Urothelium cell line (cell line): ENCODE measurements at regions not wholly inside any gene's neighbourhood (a gene's known extent, or its start where the extent isn't known, plus 50 kb on each side); places are given as distances from the start of the nearest gene placed in this dataset.

Experiments used
- DNase-seq: peaks from one replicate; pipeline ENCODE4 v3.0.0; 2011; ENCODE audit warnings: low spot score, mixed read lengths
- FAIRE-seq: peaks from 2 replicates; lab custom pipeline; 2011; peaks lifted over from hg19 to GRCh38; lab: Jason Lieb, UNC

GRCh38 chr2:76330865-76331264, 620.1 kb upstream of the GCFC2 start:
- FAIRE-seq (no peak), DNase-seq (no peak)

GRCh38 chr2:76326636-76327035, 615.9 kb upstream of the GCFC2 start:
- DNase-seq = no peak
- FAIRE-seq = no peak

GRCh38 chr2:76323381-76323780, 612.7 kb upstream of the GCFC2 start:
- DNase-seq (no peak), FAIRE-seq (no peak)

- DNase-seq (no peak), FAIRE-seq (no peak)
Observed at GRCh38 chr2:76320716-76321115, 610.0 kb upstream of the GCFC2 start.

DNA sequence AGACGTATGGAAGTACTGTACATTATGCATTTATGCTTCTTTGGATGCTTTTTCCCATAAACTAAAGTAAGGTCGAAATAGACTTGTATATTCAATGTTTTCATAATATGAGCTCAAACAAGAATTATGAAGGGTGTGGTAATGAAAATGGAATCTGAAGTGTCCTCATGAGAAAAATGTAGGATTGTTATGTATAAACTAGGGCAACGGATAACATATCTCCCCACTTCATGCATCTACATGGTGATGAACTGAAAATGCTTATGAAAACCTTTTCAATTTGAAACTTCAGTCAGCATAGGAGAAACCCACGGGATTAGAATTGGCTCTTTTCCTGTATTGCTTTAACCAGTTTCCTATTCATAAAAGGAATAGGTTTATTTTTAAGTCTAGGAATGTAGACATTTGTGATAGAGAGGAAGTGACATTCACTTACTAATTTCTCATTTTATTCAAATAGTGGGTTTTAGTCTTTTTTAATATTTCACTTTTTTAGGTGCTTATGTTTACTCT, 608.2 kb upstream of the GCFC2 start:
- FAIRE-seq = no peak
- DNase-seq = no peak

DNA sequence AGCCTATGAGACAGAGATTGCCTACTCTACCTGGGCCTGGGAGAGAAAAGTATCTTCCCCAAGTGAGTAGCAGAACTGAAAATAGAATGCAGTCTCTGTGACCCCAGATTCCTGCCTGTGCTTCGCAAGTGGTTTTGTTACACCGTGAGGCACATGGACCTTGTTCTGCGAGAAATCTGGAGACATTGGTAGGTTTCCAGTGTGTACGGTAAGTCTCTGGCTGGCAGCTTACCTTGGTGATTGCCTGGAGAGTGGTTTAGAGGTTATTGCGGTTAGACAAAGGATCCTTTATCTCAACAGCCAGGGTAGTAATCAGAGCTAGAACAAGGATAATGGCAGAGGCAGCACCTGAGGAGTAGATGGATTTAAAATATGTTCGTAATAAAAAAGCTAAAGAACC, 606.0 kb upstream of the GCFC2 start:
- DNase-seq (no peak), FAIRE-seq (no peak)

DNA sequence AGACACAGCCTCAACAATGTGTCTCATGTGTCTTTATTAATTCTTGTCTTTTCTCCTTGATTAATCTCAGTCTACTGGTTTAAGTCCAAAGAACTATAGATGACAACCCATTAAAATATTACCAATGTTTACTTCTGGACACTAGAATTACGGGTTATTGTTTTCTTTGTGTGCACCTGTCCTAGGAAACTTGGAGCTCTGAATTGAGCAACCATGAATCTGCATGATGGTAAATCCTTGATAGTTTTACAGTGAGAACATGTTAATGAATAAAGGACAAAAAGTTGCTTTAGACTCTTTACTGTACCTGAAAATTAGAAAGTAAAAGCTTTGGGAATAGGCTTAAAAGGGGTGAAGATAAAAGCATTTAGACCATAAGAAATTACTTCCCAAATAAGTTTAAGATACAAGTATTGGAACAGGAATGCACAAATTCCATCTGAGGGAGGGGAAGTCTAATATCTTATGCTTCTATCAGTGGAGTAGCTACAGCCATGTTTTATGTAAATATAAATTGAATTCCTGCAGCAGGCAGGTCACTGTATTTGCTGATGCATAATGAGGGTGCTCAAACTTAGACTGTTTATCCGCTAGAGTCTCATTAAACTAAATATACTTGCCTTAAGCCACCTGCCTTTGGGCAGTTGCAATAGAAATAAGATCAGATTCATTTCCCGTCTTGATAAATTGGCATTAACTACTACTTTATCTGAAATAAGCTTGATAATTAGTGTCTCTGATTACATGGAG, 603.7 kb upstream of the GCFC2 start:
- DNase-seq (no peak), FAIRE-seq (no peak)

GRCh38 chr2:76312236-76312635, 601.5 kb upstream of the GCFC2 start:
- DNase-seq (no peak), FAIRE-seq (no peak)

GRCh38 chr2:76311728-76312127, 601.0 kb upstream of the GCFC2 start:
- FAIRE-seq (no peak), DNase-seq (no peak)

DNA sequence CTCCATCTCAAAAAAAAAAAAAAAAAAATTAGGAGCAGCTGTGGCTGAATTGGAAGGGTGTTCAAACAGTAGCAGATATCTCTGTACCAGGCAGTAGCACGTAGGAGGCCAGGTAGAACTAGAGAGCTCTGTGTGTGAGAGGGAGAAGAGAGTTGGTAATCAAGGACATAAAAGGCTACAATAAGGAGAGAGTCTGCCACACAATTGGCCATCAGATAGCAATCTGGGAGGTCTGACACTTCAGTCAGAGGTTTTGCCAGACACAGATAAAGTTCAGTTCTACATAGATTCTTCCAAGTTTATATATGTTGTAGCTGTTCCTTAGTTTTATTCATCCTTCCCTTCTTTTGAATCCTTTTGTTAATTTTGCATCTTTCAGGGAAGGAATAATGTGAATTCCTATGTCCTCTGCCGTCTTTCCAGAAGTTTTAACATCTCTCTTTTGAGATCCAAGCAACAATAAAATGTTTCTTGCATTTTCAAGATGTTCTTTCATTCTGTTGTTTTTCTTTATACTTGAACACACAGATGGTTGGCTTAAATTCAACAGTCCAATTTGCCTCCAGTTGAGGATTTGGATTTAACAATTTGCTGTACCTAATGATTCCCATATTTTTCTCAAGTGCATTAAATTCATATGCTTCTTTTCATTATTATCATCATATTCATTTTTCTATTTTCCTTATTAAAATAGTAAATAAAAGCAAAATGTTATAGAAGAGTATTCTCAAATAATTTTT, 600.3 kb upstream of the GCFC2 start:
- FAIRE-seq (no peak), DNase-seq (no peak)

DNA sequence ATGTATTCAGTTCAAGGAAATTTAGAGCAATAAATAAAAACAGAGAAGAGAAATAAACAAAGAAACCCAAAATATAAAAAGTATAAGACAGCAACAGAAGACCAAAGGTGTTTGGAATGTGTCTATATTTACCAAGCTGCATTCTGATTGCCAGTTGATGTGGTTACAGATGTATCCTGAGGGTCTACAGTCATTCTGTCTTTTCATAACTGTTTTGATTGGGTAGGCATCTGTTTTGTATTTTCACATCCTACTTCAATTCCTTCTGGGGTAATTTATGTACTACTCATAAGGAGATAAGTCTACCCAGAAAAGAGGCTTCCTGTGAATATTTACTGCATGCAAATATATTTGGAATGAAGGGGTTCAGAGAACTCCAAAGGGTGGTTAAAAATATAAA, 596.8 kb upstream of the GCFC2 start:
- no peak for FAIRE-seq
- DNase-seq = no peak

GRCh38 chr2:76298041-76298440, 587.3 kb upstream of the GCFC2 start:
- FAIRE-seq (no peak), DNase-seq (no peak)

GRCh38 chr2:76296438-76296837, 585.7 kb upstream of the GCFC2 start:
- DNase-seq = no peak
- FAIRE-seq = no peak

- FAIRE-seq (no peak), DNase-seq (no peak)
Observed at GRCh38 chr2:76295762-76296161, 585.0 kb upstream of the GCFC2 start.

- no peak for FAIRE-seq
Observed at GRCh38 chr2:76288598-76288997, 577.9 kb upstream of the GCFC2 start.

GRCh38 chr2:76288146-76288545, 577.4 kb upstream of the GCFC2 start:
- no peak for DNase-seq
- FAIRE-seq = no peak

More at GRCh38 chr2:76288598-76288997, 577.9 kb upstream of the GCFC2 start:
- no peak for DNase-seq

DNA sequence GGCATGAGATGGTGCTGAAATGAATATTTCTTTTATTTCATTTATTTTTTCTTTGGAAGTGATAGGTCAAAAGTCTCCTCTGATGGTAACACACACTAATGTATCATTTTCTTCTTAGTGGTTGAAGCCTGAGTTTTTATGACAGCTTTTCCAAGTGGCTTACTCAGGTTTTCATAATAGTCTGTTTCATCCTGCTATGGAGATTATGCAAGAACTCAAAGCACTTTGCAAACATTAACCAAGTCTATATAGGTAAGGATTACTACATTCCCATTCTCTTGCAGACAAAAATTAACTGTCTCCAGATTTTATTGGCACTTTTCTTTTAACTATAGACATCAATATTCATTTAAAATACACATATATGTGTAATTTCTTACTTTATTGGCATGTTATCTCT, 572.6 kb upstream of the GCFC2 start:
- DNase-seq (no peak), FAIRE-seq (no peak)

DNA sequence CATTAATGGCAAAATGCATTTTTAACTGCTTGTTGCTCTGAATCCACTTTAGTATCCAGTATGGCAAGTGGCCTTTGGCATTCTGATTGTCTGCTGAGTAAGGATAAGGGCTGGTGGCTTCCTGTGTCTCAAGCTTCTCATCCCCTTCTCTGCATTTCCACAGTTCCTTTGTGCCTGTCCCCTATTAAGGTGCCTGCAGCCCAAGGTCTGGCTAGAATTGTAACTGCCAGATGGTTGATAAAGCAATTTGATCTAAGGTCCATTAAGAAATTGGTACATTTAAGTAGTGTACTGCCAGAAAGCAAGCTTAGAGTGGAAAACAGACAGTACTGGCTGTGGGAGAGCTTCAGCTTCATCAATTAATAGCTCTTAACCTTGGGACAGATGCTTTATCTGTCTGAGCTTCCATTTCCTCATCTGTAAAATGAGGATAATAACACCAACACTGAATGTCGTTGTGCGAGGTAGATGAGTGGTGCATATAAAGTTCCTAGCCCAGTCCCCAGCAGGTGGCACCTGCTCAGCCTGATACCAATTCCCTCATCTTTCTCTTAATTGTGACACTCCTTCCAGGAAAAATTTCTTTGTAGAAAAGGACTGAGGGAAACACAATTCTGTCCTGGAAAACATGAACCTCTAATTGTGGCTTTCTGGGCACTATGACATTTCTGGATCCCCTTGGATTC, 570.6 kb upstream of the GCFC2 start:
- FAIRE-seq (no peak), DNase-seq (no peak)

GRCh38 chr2:76280686-76281085, 570.0 kb upstream of the GCFC2 start:
- FAIRE-seq (no peak), DNase-seq (no peak)

- DNase-seq (no peak), FAIRE-seq (no peak)
Observed at GRCh38 chr2:76279142-76279541, 568.4 kb upstream of the GCFC2 start.

- no peak for DNase-seq
- no peak for FAIRE-seq
Observed at GRCh38 chr2:76275788-76276187, 565.1 kb upstream of the GCFC2 start.

DNA sequence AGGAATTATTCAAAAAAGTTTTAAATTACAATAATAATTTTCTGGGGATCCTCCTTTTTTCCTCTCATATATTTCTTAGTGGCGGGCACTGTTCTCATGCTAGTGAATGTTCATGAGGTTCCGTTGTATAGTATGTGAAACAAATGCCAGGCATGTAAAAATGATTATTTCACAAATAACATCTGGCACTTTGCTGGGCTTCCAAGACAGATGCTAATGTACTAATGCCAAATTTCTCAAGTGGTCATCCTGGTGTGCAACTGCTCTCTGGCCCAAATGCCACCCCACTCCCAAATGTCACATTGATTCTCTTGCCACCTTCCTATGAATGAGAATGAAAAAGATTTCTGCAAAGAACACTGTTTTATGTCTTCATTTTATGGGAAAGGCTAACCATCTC, 564.0 kb upstream of the GCFC2 start:
- no peak for DNase-seq
- no peak for FAIRE-seq
